NCI-H524 (cell line): ENCODE measurements at regions not wholly inside any gene's neighbourhood (a gene's known extent, or its start where the extent isn't known, plus 50 kb on each side); places are given as distances from the start of the nearest gene placed in this dataset.

Experiments used
- DNase-seq, 2 experiments: peaks; one replicate each; lab custom pipeline; 2025; lab: John Stamatoyannopoulos, UW

DNA sequence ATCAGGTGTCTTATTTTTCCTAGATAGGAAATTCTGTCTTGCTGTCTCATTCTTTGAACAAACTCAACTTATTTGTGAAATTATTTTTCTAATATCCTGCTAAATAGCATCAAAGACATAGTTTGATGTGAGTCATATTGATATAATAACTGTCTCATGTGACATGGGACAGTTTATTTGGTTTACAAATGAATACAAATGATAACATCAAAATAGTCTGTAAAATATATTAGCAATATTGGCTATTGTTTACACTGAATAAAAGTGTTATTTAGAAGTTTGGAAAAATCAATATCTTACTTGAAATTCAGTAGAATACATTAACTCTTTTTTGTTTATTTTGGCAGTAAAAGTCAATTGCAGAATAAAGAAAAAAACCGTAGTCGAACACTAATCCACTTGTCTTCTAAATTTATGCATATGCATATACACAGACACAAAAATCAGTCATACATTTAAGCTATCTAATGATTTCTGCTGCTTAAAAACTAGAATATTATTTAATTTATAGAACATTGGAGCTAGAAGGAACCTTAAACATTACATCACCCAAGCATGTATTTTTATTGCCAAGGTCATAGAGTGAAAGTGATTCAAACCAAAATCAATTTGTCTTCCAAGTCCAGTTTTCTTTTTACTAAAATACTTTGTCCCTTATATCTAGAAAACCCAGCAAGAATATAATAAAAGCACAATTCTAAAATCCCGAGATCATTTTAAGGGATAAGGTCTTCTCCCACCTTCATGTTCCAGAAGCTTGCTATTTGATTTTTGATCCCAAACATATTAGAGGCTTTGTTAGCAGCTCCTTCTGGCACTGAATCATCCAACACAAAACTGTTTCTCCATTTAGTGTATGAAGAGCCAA, 776.5 kb upstream of the SLITRK1 start:
- DNase-seq, result no peak

GRCh38 chr13:84655677-84656076, 773.4 kb upstream of the SLITRK1 start:
- no peak for DNase-seq

DNA sequence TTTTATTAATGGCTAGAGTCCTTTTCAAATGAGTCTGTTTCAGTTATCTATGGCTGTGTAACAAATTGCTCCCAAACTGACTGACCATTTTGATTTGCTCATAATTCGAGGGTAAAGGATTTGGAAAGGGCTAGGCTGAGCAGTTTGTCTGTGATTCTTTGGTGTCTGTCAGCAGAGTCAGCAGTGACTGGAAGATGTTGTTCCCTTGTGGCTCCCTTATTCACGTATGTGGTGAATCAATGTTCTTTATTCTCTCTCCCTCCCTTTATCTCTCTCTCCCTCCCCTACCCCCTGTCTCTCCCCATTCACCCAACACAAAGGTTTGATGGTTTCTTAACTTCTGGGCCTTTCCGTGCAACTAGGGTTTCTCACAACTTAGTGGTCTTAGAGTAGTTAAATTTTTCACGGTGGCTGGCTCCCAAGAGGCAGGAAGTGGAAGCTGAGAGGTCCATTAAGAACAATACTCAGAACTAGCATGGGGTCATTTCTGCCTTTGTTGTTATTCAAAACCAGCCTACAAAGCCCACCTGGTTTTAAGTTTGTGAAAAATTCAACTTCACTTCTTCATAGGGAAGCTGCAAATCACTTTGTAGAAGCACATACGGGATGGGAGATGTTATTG, 772.5 kb upstream of the SLITRK1 start:
- DNase-seq, result no peak

DNA sequence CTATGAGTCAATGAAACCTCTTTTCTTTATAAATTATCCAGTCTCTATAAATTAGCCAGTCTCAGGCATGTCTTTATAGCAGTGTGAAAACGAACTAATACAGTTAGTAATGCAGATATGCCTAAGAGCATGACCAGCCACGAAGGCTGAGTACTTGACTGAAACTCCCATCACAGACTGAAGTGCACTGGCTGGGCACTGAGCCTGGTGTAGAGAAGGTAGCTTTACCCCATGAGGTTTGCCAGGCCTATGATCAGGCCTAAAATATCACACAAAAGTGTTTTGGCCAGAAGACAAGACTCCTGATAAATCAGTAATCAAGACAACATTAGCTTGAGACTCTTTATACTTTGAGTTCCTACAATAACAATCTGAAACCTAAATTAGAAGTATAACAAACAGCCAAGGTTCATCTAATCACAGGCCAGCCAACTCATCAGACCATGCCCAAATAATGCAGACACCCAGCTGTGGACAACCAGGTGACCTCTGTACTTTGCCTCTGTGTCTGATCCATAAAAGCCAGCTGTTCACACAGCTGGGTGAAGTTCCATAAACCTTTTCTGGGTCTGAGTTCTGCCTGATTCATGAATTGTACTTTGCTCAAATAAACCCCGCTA, 771.8 kb upstream of the SLITRK1 start:
- DNase-seq, result no peak

GRCh38 chr13:84651705-84652104, 769.4 kb upstream of the SLITRK1 start:
- DNase-seq, result no peak

- peak in 1 of 2 experiments; percentile 33 for DNase-seq
Measured at GRCh38 chr13:84651288-84651687, 769.0 kb upstream of the SLITRK1 start.

- no peak for DNase-seq
Measured at GRCh38 chr13:84649853-84650252, 767.6 kb upstream of the SLITRK1 start.

DNA sequence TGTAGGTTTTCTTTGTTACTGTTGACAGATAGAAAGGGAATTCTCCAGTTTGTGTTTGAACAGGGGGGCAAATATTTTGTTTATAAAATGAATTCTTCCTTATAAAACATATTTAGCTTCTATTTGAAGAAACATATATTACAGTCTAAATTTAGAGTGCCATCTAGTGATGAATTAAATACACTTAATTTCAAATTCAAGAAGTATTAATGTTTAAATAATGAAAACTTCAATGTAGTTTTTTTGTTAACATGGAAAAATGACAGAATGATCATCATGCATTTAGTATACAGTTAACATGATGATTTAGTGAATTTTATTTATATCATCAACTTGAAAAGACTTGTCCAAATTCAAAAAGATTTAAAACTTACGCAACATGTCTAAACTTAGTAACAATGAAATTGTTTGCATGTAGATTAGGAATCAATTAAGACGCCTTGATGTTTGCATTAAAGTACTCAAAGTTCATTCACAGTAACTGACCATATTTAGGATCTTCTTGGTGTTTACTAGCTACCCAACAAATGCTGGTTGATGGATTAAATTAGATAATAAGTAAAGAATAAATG, 765.9 kb upstream of the SLITRK1 start:
- no peak for DNase-seq

DNA sequence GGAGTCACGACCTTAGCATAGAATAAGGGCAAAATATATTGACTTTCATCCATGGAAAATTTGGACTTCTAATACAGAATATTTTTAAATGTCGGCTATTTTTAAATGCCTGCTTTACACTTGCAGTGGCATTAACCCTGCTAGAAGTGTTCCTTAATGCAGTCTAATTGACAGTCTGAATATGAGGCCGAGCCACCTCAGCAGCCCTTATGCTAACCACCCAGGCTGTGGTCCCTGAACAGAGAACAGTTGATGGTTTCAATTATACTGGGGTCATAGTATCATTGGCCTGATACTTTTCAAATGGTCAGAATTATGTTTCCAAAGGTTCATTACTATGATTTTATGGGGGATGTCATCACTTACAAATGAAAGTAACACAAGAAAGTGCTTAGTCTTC, 764.7 kb upstream of the SLITRK1 start:
- no peak for DNase-seq

DNA sequence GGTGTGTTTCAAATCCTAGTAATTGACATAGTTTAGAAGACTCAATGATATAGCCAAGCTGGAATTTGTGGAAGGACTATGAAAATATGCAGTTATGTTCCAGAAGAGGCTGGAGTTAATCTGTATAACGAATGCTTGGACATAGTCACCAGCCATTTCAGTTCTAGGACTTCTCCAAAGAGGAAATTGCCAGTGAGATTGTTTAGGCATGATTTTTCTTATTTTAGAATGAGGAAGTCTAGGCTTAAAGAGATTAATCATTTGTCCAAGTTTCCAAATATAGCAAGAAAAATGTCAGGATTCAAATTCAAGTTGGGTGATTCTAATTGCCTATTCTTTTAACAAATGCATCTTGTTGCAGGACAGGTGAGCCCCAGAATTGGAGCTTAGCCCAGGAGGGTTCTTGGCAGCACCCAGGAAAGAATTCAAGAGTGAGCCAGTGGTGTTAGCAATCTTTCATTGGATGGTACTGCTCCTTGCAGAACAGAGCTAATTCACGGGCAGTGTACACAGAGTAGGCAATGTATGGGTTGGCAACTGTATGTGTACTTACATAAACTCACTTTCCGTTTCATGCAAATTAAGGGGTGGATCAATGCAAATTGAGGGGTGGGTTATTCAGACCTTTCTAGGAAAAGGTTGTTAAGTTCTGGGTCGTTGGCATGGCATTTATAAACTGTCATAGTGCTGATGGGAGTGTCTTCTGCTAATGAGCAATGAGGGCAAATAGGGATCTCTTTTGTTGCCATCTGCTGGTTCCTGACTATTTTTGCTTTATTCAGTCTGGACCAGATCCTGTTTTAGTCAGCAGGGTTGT, 763.1 kb upstream of the SLITRK1 start:
- DNase-seq, result peak in 1 of 2 experiments; percentile 48

DNA sequence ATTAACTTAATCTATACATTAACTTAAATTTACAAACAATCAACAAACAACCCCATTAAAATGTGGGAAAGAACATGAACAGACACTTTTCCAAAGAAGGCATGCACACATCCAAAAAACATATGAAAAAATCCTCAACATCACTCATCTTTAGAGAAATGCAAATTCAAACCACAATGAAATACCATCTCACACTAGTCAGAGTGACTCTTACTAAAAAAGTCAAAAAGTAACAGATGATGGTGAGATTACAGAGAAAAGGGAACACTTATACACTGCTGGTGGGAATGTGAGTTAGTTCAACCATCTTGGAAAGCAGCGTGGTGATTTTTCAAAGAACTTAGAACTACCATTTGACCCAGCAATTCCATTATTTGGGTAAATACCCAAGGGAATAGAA, 759.2 kb upstream of the SLITRK1 start:
- DNase-seq, result no peak

DNA sequence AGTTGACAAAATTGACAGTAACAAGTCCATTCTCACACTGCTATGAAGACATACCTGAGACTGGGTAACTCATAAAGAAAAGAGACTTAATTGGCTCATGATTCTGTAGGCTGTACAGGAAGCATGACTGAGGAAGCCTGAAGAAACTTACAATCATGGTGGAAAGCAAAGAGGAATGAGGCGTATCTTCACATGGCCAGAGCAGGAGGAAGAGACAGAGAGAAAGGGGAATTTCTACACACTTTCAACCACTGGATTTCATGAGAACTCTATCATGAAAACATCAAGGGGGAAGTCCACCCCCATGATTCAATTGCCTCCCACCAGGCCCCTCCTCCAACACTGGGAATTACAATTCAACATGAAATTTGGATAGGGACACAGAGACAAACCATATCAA, 758.4 kb upstream of the SLITRK1 start:
- DNase-seq, result no peak

- DNase-seq, result no peak
Measured at GRCh38 chr13:84630476-84630875, 748.2 kb upstream of the SLITRK1 start.

GRCh38 chr13:84616864-84617263, 734.6 kb upstream of the SLITRK1 start:
- no peak for DNase-seq

- DNase-seq, result peak in 1 of 2 experiments; percentile 15
Measured at GRCh38 chr13:84609716-84610115, 727.4 kb upstream of the SLITRK1 start.

- DNase-seq, result no peak
Measured at GRCh38 chr13:84607261-84608013, 725.2 kb upstream of the SLITRK1 start.

DNA sequence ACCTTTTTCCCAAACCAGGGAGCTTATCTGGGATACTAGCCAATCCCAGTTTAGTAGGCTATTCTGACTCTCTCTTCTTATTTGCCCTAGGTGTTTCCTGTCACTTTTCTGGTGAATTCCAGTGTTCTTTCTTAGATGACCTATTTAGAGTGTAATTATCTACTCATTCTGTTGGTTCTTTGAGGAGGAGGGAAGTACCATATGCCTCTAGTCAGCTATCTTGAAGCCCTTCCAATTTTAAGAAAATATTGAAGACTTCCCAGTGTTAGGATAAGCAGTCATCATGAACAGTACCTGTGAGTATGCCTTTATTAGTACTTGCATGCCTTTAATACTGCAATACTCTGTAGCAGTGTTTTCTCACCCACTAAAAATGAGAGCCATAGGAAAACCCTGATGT, 724.3 kb upstream of the SLITRK1 start:
- DNase-seq, result no peak

- DNase-seq, result no peak
Measured at GRCh38 chr13:84605927-84606326, 723.7 kb upstream of the SLITRK1 start.

- no peak for DNase-seq
Measured at GRCh38 chr13:84591444-84591843, 709.2 kb upstream of the SLITRK1 start.

DNA sequence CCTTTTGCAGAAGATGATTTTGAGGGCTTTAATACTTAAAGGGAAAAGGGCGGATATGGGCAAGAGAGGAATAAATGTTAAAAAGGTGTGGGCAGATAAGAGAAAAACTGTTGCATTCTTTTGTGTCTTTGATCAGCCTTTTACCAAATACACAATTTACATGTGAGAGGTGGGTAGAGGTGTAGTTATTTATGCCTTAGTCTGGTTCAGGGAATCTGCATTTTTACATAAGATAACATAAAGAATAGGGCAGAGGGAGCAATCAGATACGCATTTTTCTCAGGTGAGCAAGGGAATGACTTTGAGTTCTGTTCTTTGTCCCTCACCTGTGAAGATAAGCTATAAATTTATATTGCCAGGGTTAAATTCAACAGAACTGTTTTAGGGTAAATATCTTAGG, 708.4 kb upstream of the SLITRK1 start:
- no peak for DNase-seq

DNA sequence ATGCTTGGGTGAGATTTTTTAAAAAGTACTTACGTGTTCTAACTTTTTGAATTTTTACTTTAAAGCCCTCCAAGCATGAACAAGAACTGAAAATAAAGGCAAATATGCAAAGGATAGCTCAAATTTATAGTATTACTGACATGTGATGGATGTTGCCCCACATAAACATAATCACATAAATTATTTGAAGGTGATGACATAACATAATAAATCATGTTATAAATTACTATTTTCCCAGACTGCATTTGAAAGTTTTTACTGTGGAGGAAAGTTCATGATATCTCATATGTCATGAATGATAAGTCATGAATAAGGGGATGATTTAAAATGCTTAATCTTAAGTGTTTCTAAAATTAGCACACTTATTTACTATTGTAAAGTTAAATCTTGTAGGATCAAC, 705.7 kb upstream of the SLITRK1 start:
- no peak for DNase-seq
